Osteocyte (in vitro differentiated cells): ENCODE measurements at regions not wholly inside any gene's neighbourhood (a gene's known extent, or its start where the extent isn't known, plus 50 kb on each side); places are given as distances from the start of the nearest gene placed in this dataset.

ENCODE experiments used
- DNase-seq: peaks from one replicate; pipeline ENCODE4 v3.0.0; 2021; ENCODE audit warnings: mixed read lengths; ENCODE audit not compliant: unreplicated experiment; ENCODE audit errors: extremely low spot score
- H3K27ac Mint-ChIP-seq: one replicate; pipeline ENCODE4 v1.8.0; 2021; ENCODE audit warnings: mild to moderate bottlenecking, mixed read lengths; ENCODE audit not compliant: unreplicated experiment
- H3K27me3 Mint-ChIP-seq: one replicate; pipeline ENCODE4 v1.8.0; 2021; ENCODE audit warnings: mixed read lengths; ENCODE audit not compliant: unreplicated experiment
- H3K36me3 Mint-ChIP-seq: one replicate; pipeline ENCODE4 v1.8.0; 2021; ENCODE audit warnings: mixed read lengths; ENCODE audit not compliant: unreplicated experiment
- H3K4me1 Mint-ChIP-seq: one replicate; pipeline ENCODE4 v1.8.0; 2021; ENCODE audit warnings: mixed read lengths; ENCODE audit not compliant: unreplicated experiment
- H3K4me3 Mint-ChIP-seq: one replicate; pipeline ENCODE4 v1.8.0; 2021; ENCODE audit warnings: mild to moderate bottlenecking, moderate library complexity, mixed read lengths; ENCODE audit not compliant: unreplicated experiment
- H3K9me3 Mint-ChIP-seq: one replicate; pipeline ENCODE4 v1.8.0; 2021; ENCODE audit warnings: mixed read lengths; ENCODE audit not compliant: unreplicated experiment
- CTCF ChIP-seq: fragments of 200-600 bp; sonication (generic); IDR thresholded peaks from 2 replicates; pipeline ENCODE4 v1.5.0; 2021; ENCODE audit warnings: antibody characterized with exemption, mild to moderate bottlenecking, moderate library complexity

- no peak for DNase-seq
- H3K27me3 Mint-ChIP-seq = peaks cover 7% of the 10 kb centered on the region
- H3K36me3 Mint-ChIP-seq = no peaks in the 10 kb centered on the region
- H3K4me3 Mint-ChIP-seq = no peak overlapping the region
- no peaks in the 10 kb centered on the region for H3K4me1 Mint-ChIP-seq
- no peak for TF ChIP-seq CTCF
- H3K9me3 Mint-ChIP-seq = no peaks in the 10 kb centered on the region
- no peak overlapping the region for H3K27ac Mint-ChIP-seq
Measured at GRCh38 chr5:99089822-99090549, 161.2 kb upstream of the CHD1 start.

GRCh38 chr5:99088309-99088708 is 159.5 kb upstream of the CHD1 start:
- H3K27ac Mint-ChIP-seq = no peak overlapping the region
- no peaks in the 10 kb centered on the region for H3K4me1 Mint-ChIP-seq
- no peak overlapping the region for H3K4me3 Mint-ChIP-seq
- H3K9me3 Mint-ChIP-seq = no peaks in the 10 kb centered on the region
- no peaks in the 10 kb centered on the region for H3K36me3 Mint-ChIP-seq
- peaks cover 3% of the 10 kb centered on the region for H3K27me3 Mint-ChIP-seq
- no peak for DNase-seq
- TF ChIP-seq CTCF = no peak

GRCh38 chr5:99083197-99083596 is 154.4 kb upstream of the CHD1 start:
- Mint-ChIP-seq H3K27me3 (peaks cover 11% of the 10 kb centered on the region), H3K36me3 (no peaks in the 10 kb centered on the region), H3K4me1 (no peaks in the 10 kb centered on the region), H3K4me3 (no peak overlapping the region), H3K9me3 (no peaks in the 10 kb centered on the region), H3K27ac (no peak overlapping the region)
- TF ChIP-seq CTCF = no peak
- DNase-seq = no peak

- Mint-ChIP-seq H3K27me3 (peaks cover 22% of the 10 kb centered on the region), H3K4me3 (no peak overlapping the region), H3K9me3 (no peaks in the 10 kb centered on the region), H3K4me1 (no peaks in the 10 kb centered on the region), H3K36me3 (no peaks in the 10 kb centered on the region), H3K27ac (no peak overlapping the region)
- DNase-seq = no peak
- TF ChIP-seq CTCF = no peak
Measured at GRCh38 chr5:99081711-99082110, 152.9 kb upstream of the CHD1 start.

- Mint-ChIP-seq H3K27me3 (peaks cover 21% of the 10 kb centered on the region), H3K4me3 (no peak overlapping the region), H3K27ac (no peak overlapping the region), H3K4me1 (no peaks in the 10 kb centered on the region), H3K9me3 (no peaks in the 10 kb centered on the region), H3K36me3 (no peaks in the 10 kb centered on the region)
- no peak for TF ChIP-seq CTCF
- no peak for DNase-seq
Measured at GRCh38 chr5:99076723-99077640, 148.2 kb upstream of the CHD1 start.
